Panc1 (cell line): ENCODE measurements at regions not wholly inside any gene's neighbourhood (a gene's known extent, or its start where the extent isn't known, plus 50 kb on each side); places are given as distances from the start of the nearest gene placed in this dataset.

ENCODE experiments used
- CTCF ChIP-seq: fragments of 450-650 bp; IDR thresholded peaks from 2 replicates; pipeline ENCODE4 v1.5.1; 2017; ENCODE audit warnings: mild to moderate bottlenecking
- POLR2AphosphoS5 ChIP-seq: IDR thresholded peaks from 2 replicates; pipeline ENCODE4 v1.6.1; 2012; ENCODE audit warnings: mild to moderate bottlenecking, low read depth, low read length, moderate library complexity
- REST ChIP-seq, 2 experiments: IDR thresholded peaks; 2 replicates each; pipeline ENCODE4 v1.6.1; 2011 to 2012; ENCODE audit warnings: low read depth in 2 of 2, control low read depth in 1 of 2, low read length in 1 of 2, mild to moderate bottlenecking in 1 of 2, moderate library complexity in 1 of 2; ENCODE audit not compliant: insufficient read depth in 1 of 2
- SIN3A ChIP-seq: IDR thresholded peaks from 2 replicates; pipeline ENCODE4 v1.6.1; 2012; ENCODE audit warnings: low read depth, mild to moderate bottlenecking, low read length, moderate library complexity, borderline replicate concordance; ENCODE audit not compliant: insufficient read depth
- TCF7L2 ChIP-seq: IDR thresholded peaks from 2 replicates; pipeline ENCODE4 v1.6.1; 2011; ENCODE audit warnings: mild to moderate bottlenecking, low read depth, low read length, inconsistent platforms

GRCh38 chr5:164090358-164090757 is 584.9 kb downstream of the MAT2B start:
- TF ChIP-seq CTCF (no peak), REST (IDR thresholded peaks at IDR 0.05; ENCODE audit: insufficient read depth in 1 of 2, low read depth in 2 of 2, low read length in 1 of 2) (no peak), TCF7L2 (no peak), POLR2AphosphoS5 (no peak), SIN3A (no peak)
